HepG2 (cell line): ENCODE measurements at regions not wholly inside any gene's neighbourhood (a gene's known extent, or its start where the extent isn't known, plus 50 kb on each side); places are given as distances from the start of the nearest gene placed in this dataset.

Experiments
- AGO1 ChIP-seq: fragments of 200-400 bp; formaldehyde crosslinking; IDR thresholded peaks from 2 replicates; pipeline ENCODE4 v1.6.1; 2017; ENCODE audit warnings: mild to moderate bottlenecking, low read depth, low read length, moderate library complexity; ENCODE audit not compliant: poor library complexity, severe bottlenecking
- ARID5B ChIP-seq: IDR thresholded peaks from 2 replicates; pipeline ENCODE4 v1.4.0; 2020; ENCODE audit warnings: mild to moderate bottlenecking, missing genetic modification reagents
- CCDC6 ChIP-seq: sonication (generic); formaldehyde crosslinking; IDR thresholded peaks from 2 replicates; pipeline ENCODE4 v1.8.1; 2022; ENCODE audit warnings: mild to moderate bottlenecking, missing genetic modification reagents, moderate library complexity
- CERS6 ChIP-seq: sonication (generic); formaldehyde crosslinking; IDR thresholded peaks from 2 replicates; pipeline ENCODE4 v1.5.0; 2020; ENCODE audit warnings: missing genetic modification reagents
- FOXA3 ChIP-seq: IDR thresholded peaks from 2 replicates; pipeline ENCODE4 v1.6.1; 2016; ENCODE audit warnings: missing genetic modification reagents, missing compliant biosample characterization
- FOXJ3 ChIP-seq: sonication (generic); formaldehyde crosslinking; IDR thresholded peaks from 2 replicates; pipeline ENCODE4 v1.4.0; 2020; ENCODE audit warnings: missing genetic modification reagents, mild to moderate bottlenecking, borderline replicate concordance
- MEF2D ChIP-seq: sonication (generic); formaldehyde crosslinking; IDR thresholded peaks from 2 replicates; pipeline ENCODE4 v1.5.1; 2020; ENCODE audit warnings: mild to moderate bottlenecking, missing genetic modification reagents
- MEIS2 ChIP-seq: sonication (generic); formaldehyde crosslinking; IDR thresholded peaks from 2 replicates; pipeline ENCODE4 v1.9.0; 2021; ENCODE audit warnings: mild to moderate bottlenecking, missing genetic modification reagents
- RAD51 ChIP-seq: fragments of 450-650 bp; IDR thresholded peaks from 2 replicates; pipeline ENCODE4 v1.6.1; 2016; ENCODE audit warnings: borderline replicate concordance
- RFX3 ChIP-seq: IDR thresholded peaks from 2 replicates; pipeline ENCODE4 v1.6.1; 2016; ENCODE audit warnings: missing biosample characterization, missing genetic modification reagents
- RXRA ChIP-seq: sonication (generic); formaldehyde crosslinking; IDR thresholded peaks from 2 replicates; pipeline ENCODE4 v1.5.1; 2020; ENCODE audit warnings: missing genetic modification reagents
- SP140L ChIP-seq: sonication (generic); formaldehyde crosslinking; IDR thresholded peaks from 2 replicates; pipeline ENCODE4 v1.4.0; 2020; ENCODE audit warnings: missing genetic modification reagents, borderline replicate concordance
- SRSF4 ChIP-seq: fragments of 200-400 bp; formaldehyde crosslinking; IDR thresholded peaks from one replicate; pipeline ENCODE4 v1.6.1; 2018; ENCODE audit warnings: mild to moderate bottlenecking, low read depth, low read length, moderate library complexity; ENCODE audit not compliant: poor library complexity, severe bottlenecking
- TIGD3 ChIP-seq: sonication (generic); formaldehyde crosslinking; IDR thresholded peaks from 2 replicates; pipeline ENCODE4 v1.5.1; 2020; ENCODE audit warnings: mild to moderate bottlenecking, missing genetic modification reagents, borderline replicate concordance
- ZNF629 ChIP-seq: sonication (generic); formaldehyde crosslinking; conservative IDR thresholded peaks from 2 replicates; pipeline ENCODE4 v1.5.0; 2020; ENCODE audit warnings: missing genetic modification reagents
- ZNF775 ChIP-seq: sonication (generic); formaldehyde crosslinking; IDR thresholded peaks from 2 replicates; pipeline ENCODE4 v1.4.0; 2020; ENCODE audit warnings: missing genetic modification reagents, mild to moderate bottlenecking, moderate library complexity, borderline replicate concordance
- ZNF850 ChIP-seq: sonication (generic); formaldehyde crosslinking; conservative IDR thresholded peaks from 2 replicates; pipeline ENCODE4 v1.9.0; 2021; ENCODE audit warnings: mild to moderate bottlenecking, missing genetic modification reagents
- ZNF878 ChIP-seq: sonication (generic); formaldehyde crosslinking; IDR thresholded peaks from 2 replicates; pipeline ENCODE4 v1.8.1; 2023; ENCODE audit warnings: mild to moderate bottlenecking, missing genetic modification reagents, moderate library complexity
- ZSCAN30 ChIP-seq: sonication (generic); formaldehyde crosslinking; IDR thresholded peaks from 2 replicates; pipeline ENCODE4 v1.5.0; 2020; ENCODE audit warnings: mild to moderate bottlenecking, missing genetic modification reagents
- TF ChIP-seq, protein P1 (sequence below): sonication (generic); formaldehyde crosslinking; conservative IDR thresholded peaks from 2 replicates; pipeline ENCODE4 v1.4.0; 2020; ENCODE audit warnings: mild to moderate bottlenecking, missing genetic modification reagents, moderate library complexity

GRCh38 chr10:33899578-33900531 lies 565.4 kb upstream of the NRP1 start (continued):
- TF ChIP-seq CERS6 (CRISPR knock-in tag) = no peak
- no peak for TF ChIP-seq RFX3
- no peak for TF ChIP-seq ZNF775 (CRISPR knock-in tag)
- TF ChIP-seq MEIS2 (CRISPR knock-in tag) = no peak
- TF ChIP-seq SRSF4 = no peak
- no peak for TF ChIP-seq TIGD3 (CRISPR knock-in tag)
- no peak for TF ChIP-seq RXRA
- peak; percentile 56; the same call in 1 of the 2 replicates for TF ChIP-seq FOXJ3 (CRISPR knock-in tag)
- TF ChIP-seq MEF2D (CRISPR knock-in tag) = no peak
- TF ChIP-seq ZNF850 = no peak
- peak; percentile 69 for TF ChIP-seq FOXA3 (CRISPR knock-in tag)
- TF ChIP-seq ARID5B (CRISPR knock-in tag) = peak; percentile 69
- TF ChIP-seq SP140L (CRISPR knock-in tag) = no peak
- no peak for TF ChIP-seq CCDC6 (CRISPR knock-in tag)
- no peak for TF ChIP-seq RAD51
- no peak for TF ChIP-seq ZNF629 (CRISPR knock-in tag)
- no peak for TF ChIP-seq ZSCAN30 (CRISPR knock-in tag)
- TF ChIP-seq, protein P1, sequence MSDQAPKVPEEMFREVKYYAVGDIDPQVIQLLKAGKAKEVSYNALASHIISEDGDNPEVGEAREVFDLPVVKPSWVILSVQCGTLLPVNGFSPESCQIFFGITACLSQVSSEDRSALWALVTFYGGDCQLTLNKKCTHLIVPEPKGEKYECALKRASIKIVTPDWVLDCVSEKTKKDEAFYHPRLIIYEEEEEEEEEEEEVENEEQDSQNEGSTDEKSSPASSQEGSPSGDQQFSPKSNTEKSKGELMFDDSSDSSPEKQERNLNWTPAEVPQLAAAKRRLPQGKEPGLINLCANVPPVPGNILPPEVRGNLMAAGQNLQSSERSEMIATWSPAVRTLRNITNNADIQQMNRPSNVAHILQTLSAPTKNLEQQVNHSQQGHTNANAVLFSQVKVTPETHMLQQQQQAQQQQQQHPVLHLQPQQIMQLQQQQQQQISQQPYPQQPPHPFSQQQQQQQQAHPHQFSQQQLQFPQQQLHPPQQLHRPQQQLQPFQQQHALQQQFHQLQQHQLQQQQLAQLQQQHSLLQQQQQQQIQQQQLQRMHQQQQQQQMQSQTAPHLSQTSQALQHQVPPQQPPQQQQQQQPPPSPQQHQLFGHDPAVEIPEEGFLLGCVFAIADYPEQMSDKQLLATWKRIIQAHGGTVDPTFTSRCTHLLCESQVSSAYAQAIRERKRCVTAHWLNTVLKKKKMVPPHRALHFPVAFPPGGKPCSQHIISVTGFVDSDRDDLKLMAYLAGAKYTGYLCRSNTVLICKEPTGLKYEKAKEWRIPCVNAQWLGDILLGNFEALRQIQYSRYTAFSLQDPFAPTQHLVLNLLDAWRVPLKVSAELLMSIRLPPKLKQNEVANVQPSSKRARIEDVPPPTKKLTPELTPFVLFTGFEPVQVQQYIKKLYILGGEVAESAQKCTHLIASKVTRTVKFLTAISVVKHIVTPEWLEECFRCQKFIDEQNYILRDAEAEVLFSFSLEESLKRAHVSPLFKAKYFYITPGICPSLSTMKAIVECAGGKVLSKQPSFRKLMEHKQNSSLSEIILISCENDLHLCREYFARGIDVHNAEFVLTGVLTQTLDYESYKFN (CRISPR knock-in tag) = peak; percentile 48; the same call in 1 of the 2 replicates
- no peak for TF ChIP-seq AGO1
- no peak for TF ChIP-seq ZNF878 (CRISPR knock-in tag)
